IMR-90 (cell line): ENCODE measurements at regions not wholly inside any gene's neighbourhood (a gene's known extent, or its start where the extent isn't known, plus 50 kb on each side); places are given as distances from the start of the nearest gene placed in this dataset.
A peak's percentile ranks its signal among the peaks of the same experiment; 100 is the strongest.

ENCODE experiments used
- ATAC-seq: fragments of 200-7000 bp; cut with Tn5 transposase; 2 replicates; pipeline ENCODE4 v1.9.1; 2020; ENCODE audit warnings: low read depth, mild to moderate bottlenecking, moderate library complexity
- BruUV-seq: library from RNA; stranded (reverse); fragments of 400-500 nt; replicated peaks from 2 replicates; lab custom pipeline; 2021; lab: Mats Ljungman, UMichigan
- CTCF ChIA-PET: fragments of 300-600 bp; formaldehyde crosslinking; extraction: SDS; loops from one replicate; lab custom pipeline; 2021; ENCODE audit warnings: antibody characterized with exemption; lab: Yijun Ruan, JAX
- POLR2A ChIA-PET: fragments of 300-600 bp; sonication (Branson Sonifier 250); formaldehyde crosslinking; loops from one replicate; lab custom pipeline; 2022; ENCODE audit warnings: antibody characterized with exemption; ENCODE audit not compliant: unreplicated experiment; lab: Charles Lee
- DNase-seq: peaks from one replicate; pipeline ENCODE4 v3.0.0; 2013
- H2AFZ ChIP-seq: replicated peaks from 2 replicates; pipeline ENCODE3; 2013; ENCODE audit warnings: low read length, mild to moderate bottlenecking; ENCODE audit not compliant: poor library complexity
- H2AK5ac ChIP-seq: 2 replicates; pipeline ENCODE4 v1.6.1; 2013; ENCODE audit warnings: low read depth, low read length, inconsistent platforms
- H2AK9ac ChIP-seq: replicated peaks from 2 replicates; pipeline ENCODE3; 2013; ENCODE audit warnings: mild to moderate bottlenecking, low read depth, low read length, moderate library complexity; ENCODE audit not compliant: poor library complexity
- H2BK120ac ChIP-seq: 2 replicates; pipeline ENCODE4 v1.6.1; 2013; ENCODE audit warnings: low read depth, low read length, inconsistent platforms
- H2BK15ac ChIP-seq: 3 replicates; pipeline ENCODE4 v1.6.1; 2013; ENCODE audit warnings: low read depth, low read length, inconsistent platforms
- H2BK20ac ChIP-seq: 2 replicates; pipeline ENCODE4 v1.6.1; 2013; ENCODE audit warnings: low read depth, mild to moderate bottlenecking, inconsistent platforms, low read length, moderate library complexity
- H2BK5ac ChIP-seq: 2 replicates; pipeline ENCODE4 v1.6.1; 2013; ENCODE audit warnings: mild to moderate bottlenecking, low read depth, low read length, inconsistent platforms; ENCODE audit not compliant: poor library complexity, severe bottlenecking
- H3K14ac ChIP-seq: replicated peaks from 2 replicates; pipeline ENCODE4 v1.6.1; 2013; ENCODE audit warnings: low read depth, low read length, inconsistent platforms
- H3K18ac ChIP-seq: 2 replicates; pipeline ENCODE4 v1.6.1; 2013; ENCODE audit warnings: low read depth, low read length, control low read depth
- H3K23ac ChIP-seq: 2 replicates; pipeline ENCODE4 v1.6.1; 2013; ENCODE audit warnings: low read depth, low read length, inconsistent platforms
- H3K27ac ChIP-seq: 2 replicates; pipeline ENCODE4 v1.5.1; 2013; ENCODE audit warnings: mild to moderate bottlenecking, control low read depth, low read length; ENCODE audit not compliant: insufficient read depth
- H3K27me3 ChIP-seq: 2 replicates; pipeline ENCODE4 v1.6.1; 2013; ENCODE audit warnings: low read length; ENCODE audit not compliant: control insufficient read depth, insufficient read depth
- H3K36me3 ChIP-seq: 2 replicates; pipeline ENCODE4 v1.6.1; 2013; ENCODE audit warnings: low read length, mixed read lengths; ENCODE audit not compliant: control insufficient read depth, insufficient read depth
- H3K4ac ChIP-seq: 2 replicates; pipeline ENCODE4 v1.6.1; 2013; ENCODE audit warnings: low read depth, low read length, inconsistent platforms
- H3K4me1 ChIP-seq: 2 replicates; pipeline ENCODE4 v1.6.1; 2013; ENCODE audit warnings: low read length, mixed read lengths; ENCODE audit not compliant: control insufficient read depth, insufficient read depth
- H3K4me2 ChIP-seq: 2 replicates; pipeline ENCODE4 v1.6.1; 2013; ENCODE audit warnings: low read depth, mild to moderate bottlenecking, control low read depth, low read length, moderate library complexity
- H3K4me3 ChIP-seq: 2 replicates; pipeline ENCODE4 v1.5.1; 2013; ENCODE audit warnings: low read depth, mild to moderate bottlenecking, control low read depth, low read length, moderate library complexity; ENCODE audit not compliant: insufficient read depth
- H3K56ac ChIP-seq: 2 replicates; pipeline ENCODE4 v1.6.1; 2013; ENCODE audit warnings: low read length, inconsistent platforms; ENCODE audit not compliant: insufficient read depth; ENCODE audit errors: extremely low read depth
- H3K79me1 ChIP-seq, 2 experiments: 2 replicates each; pipeline ENCODE4 v1.6.1; 2013; ENCODE audit warnings: low read length in 2 of 2, inconsistent platforms in 1 of 2, low read depth in 1 of 2
- H3K9ac ChIP-seq: 2 replicates; pipeline ENCODE4 v1.6.1; 2013; ENCODE audit warnings: low read depth, low read length, control low read depth
- H3K9me1 ChIP-seq: 2 replicates; pipeline ENCODE4 v1.6.1; 2013; ENCODE audit warnings: low read length, inconsistent platforms; ENCODE audit not compliant: insufficient read depth
- H3K9me3 ChIP-seq: 2 replicates; pipeline ENCODE4 v1.6.1; 2013; ENCODE audit warnings: low read length; ENCODE audit not compliant: control insufficient read depth, insufficient read depth
- H4K20me1 ChIP-seq: 2 replicates; pipeline ENCODE4 v1.6.1; 2013; ENCODE audit warnings: low read length, inconsistent platforms; ENCODE audit not compliant: insufficient read depth
- H4K5ac ChIP-seq: 2 replicates; pipeline ENCODE4 v1.6.1; 2013; ENCODE audit warnings: mild to moderate bottlenecking, low read depth, low read length, control low read depth
- H4K8ac ChIP-seq, 2 experiments: 2 replicates each; pipeline ENCODE4 v1.6.1; 2013; ENCODE audit warnings: low read depth in 2 of 2, low read length in 2 of 2, control low read depth in 1 of 2, inconsistent platforms in 1 of 2
- H4K91ac ChIP-seq: 2 replicates; pipeline ENCODE4 v1.6.1; 2013; ENCODE audit warnings: low read depth, low read length, inconsistent platforms; ENCODE audit not compliant: insufficient read depth
- CEBPB ChIP-seq: IDR thresholded peaks from 2 replicates; pipeline ENCODE4 v1.6.1; 2012; ENCODE audit warnings: low read depth, low read length, improper control_type of control experiment
- WGBS, 2 experiments: methylation state at CpG; one replicate each; pipeline versions ENCODE4 v1.1.5 to v1.1.7; 2013; ENCODE audit warnings: missing lambda C conversion rate in 2 of 2; ENCODE audit not compliant: insufficient read length in 1 of 2; ENCODE audit errors: extremely low coverage in 2 of 2; 5-methylcytosine and 5-hydroxymethylcytosine counted together
- dilution Hi-C: fragments of 300-500 bp; cut with HindIII; formaldehyde crosslinking; loops from one replicate; pipeline ENCODE4 v1.14.3; 2018; ENCODE audit warnings: low sequenced_read_pairs; ENCODE audit not compliant: unreplicated experiment
- in situ Hi-C: fragments of 300-500 bp; cut with MboI; formaldehyde crosslinking; loops from 3 replicates; pipeline ENCODE4 v1.14.3; 2019; ENCODE audit warnings: low sequenced_read_pairs, inconsistent platforms, mixed read lengths
- intact Hi-C: fragments of 100-400 bp; cut with micrococcal nuclease; formaldehyde crosslinking; loops from 2 replicates; pipeline ENCODE4 v1.10.0; 2022
- TF ChIP-seq, protein P1 (sequence below): fragments of 150-350 bp; IDR thresholded peaks from 2 replicates; pipeline ENCODE4 v1.6.1; 2017; ENCODE audit warnings: mild to moderate bottlenecking, antibody characterized with exemption, low read length, low read depth

DNA sequence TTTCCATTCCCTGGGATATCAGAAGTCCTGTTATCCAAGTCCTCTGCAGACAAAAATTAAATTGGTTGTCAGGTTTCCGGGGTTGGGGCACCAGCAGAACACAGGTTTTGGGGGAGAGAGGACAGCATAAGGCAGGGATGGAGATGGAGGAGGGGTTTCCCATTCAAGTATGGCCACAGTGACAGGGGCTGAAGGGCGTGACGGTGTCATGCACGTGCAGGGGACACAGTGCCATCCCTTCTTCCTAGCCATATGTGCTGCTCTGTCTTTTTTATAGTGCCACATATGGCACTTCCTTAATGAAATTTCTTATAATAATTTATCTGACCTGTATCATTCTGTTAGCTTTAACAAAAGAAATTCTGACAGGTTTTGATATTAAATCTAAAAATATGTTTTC is 259.2 kb downstream of the PTEN start:
- Histone ChIP-seq H3K9me3 (no peaks in the 10 kb centered on the region), H3K14ac (peak overlapping the region; percentile 39; the same call in 1 of the 2 replicates), H2BK120ac (no peak overlapping the region), H2BK15ac (no peak overlapping the region), H3K36me3 (no peaks in the 10 kb centered on the region), H4K20me1 (no peaks in the 10 kb centered on the region), H2BK20ac (no peak overlapping the region), H3K23ac (no peak overlapping the region), H3K4me1 (peaks cover 3% of the 10 kb centered on the region; the same call in 1 of the 2 replicates), H3K4me2 (no peak overlapping the region), H3K79me1 (no peaks in the 10 kb centered on the region), H2AFZ (no peak overlapping the region), H3K4ac (no peak overlapping the region), H3K9ac (no peak overlapping the region), H3K18ac (no peak overlapping the region), H2AK9ac (no peak overlapping the region), H3K9me1 (no peaks in the 10 kb centered on the region; the same call in 1 of the 2 replicates), H3K27me3 (no peaks in the 10 kb centered on the region), H4K91ac (no peak overlapping the region), H4K8ac (no peak overlapping the region), H4K5ac (no peak overlapping the region), H3K27ac (no peak overlapping the region), H2BK5ac (no peak overlapping the region), H3K56ac (no peak overlapping the region), H3K4me3 (no peak overlapping the region), H2AK5ac (no peak overlapping the region)
- WGBS, 2 experiments: no CpG with 5 or more reads among the region's 4 CpGs
- CTCF ChIA-PET: no interaction called here
- TF ChIP-seq, protein P1, sequence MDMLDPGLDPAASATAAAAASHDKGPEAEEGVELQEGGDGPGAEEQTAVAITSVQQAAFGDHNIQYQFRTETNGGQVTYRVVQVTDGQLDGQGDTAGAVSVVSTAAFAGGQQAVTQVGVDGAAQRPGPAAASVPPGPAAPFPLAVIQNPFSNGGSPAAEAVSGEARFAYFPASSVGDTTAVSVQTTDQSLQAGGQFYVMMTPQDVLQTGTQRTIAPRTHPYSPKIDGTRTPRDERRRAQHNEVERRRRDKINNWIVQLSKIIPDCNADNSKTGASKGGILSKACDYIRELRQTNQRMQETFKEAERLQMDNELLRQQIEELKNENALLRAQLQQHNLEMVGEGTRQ: no peak
- TF ChIP-seq CEBPB: no peak
- no peak for DNase-seq
- dilution Hi-C loops: no loop called here
- in situ Hi-C loops: no loop called here
- ATAC-seq: no peak
- POLR2A ChIA-PET: no interaction called here
- intact Hi-C loops: no loop called here
- no TSS peak for BruUV-seq
